H1 (cell line): ENCODE measurements at regions not wholly inside any gene's neighbourhood (a gene's known extent, or its start where the extent isn't known, plus 50 kb on each side); places are given as distances from the start of the nearest gene placed in this dataset.

Source experiments
- CTCF ChIA-PET: fragments of 300-600 bp; sonication (Branson Sonifier 250); formaldehyde crosslinking; loops from one replicate; lab custom pipeline; 2021; ENCODE audit not compliant: partially characterized antibody; lab: Charles Lee
- POLR2A ChIA-PET: fragments of 300-600 bp; sonication (Branson Sonifier 250); formaldehyde crosslinking; loops from one replicate; lab custom pipeline; 2021; ENCODE audit warnings: inconsistent platforms; ENCODE audit not compliant: partially characterized antibody; lab: Charles Lee
- DNase-seq, 2 experiments: peaks; one replicate each; pipeline versions ENCODE4 v3.0.0 to v3.0.0-alpha.2; 2010 to 2022; ENCODE audit warnings: low spot score in 2 of 2, low read depth in 1 of 2, mixed read lengths in 1 of 2
- FAIRE-seq: peaks from 2 replicates; lab custom pipeline; 2011; peaks lifted over from hg19 to GRCh38; lab: Jason Lieb, UNC
- H2AFZ ChIP-seq: 2 replicates; pipeline ENCODE4 v1.8.1; 2012; ENCODE audit warnings: low read length, inconsistent platforms
- H2AK5ac ChIP-seq: 2 replicates; pipeline ENCODE4 v1.6.1; 2013; ENCODE audit warnings: low read depth, low read length
- H2BK120ac ChIP-seq: replicated peaks from 2 replicates; pipeline ENCODE3; 2013; ENCODE audit warnings: low read depth, low read length, inconsistent platforms
- H2BK12ac ChIP-seq: 2 replicates; pipeline ENCODE4 v1.6.1; 2013; ENCODE audit warnings: low read depth, low read length
- H2BK15ac ChIP-seq: 2 replicates; pipeline ENCODE4 v1.6.1; 2013; ENCODE audit warnings: low read length
- H2BK20ac ChIP-seq: 2 replicates; pipeline ENCODE4 v1.6.1; 2013; ENCODE audit warnings: low read length
- H2BK5ac ChIP-seq: 2 replicates; pipeline ENCODE4 v1.6.1; 2013; ENCODE audit warnings: low read depth, low read length
- H3K14ac ChIP-seq: 2 replicates; pipeline ENCODE4 v1.6.1; 2013; ENCODE audit warnings: inconsistent platforms; ENCODE audit not compliant: insufficient read length
- H3K18ac ChIP-seq: 2 replicates; pipeline ENCODE4 v1.6.1; 2013; ENCODE audit warnings: low read length; ENCODE audit errors: extremely low read depth
- H3K23ac ChIP-seq: 2 replicates; pipeline ENCODE4 v1.6.1; 2013; ENCODE audit warnings: inconsistent platforms; ENCODE audit not compliant: insufficient read length
- H3K23me2 ChIP-seq: 2 replicates; pipeline ENCODE4 v1.6.1; 2013; ENCODE audit warnings: low read depth, low read length
- H3K27ac ChIP-seq: 2 replicates; pipeline ENCODE4 v1.6.1; 2011; ENCODE audit warnings: low read depth, low read length, inconsistent platforms
- H3K27me3 ChIP-seq, 4 experiments: replicated peaks in 1 of 4; 1 replicate in 1 of 4; 2 replicates in 3 of 4; pipeline versions ENCODE4 v1.6.1 to v1.8.1; 2011 to 2013; ENCODE audit warnings: low read length in 3 of 4, mild to moderate bottlenecking in 3 of 4, inconsistent platforms in 2 of 4, mixed read lengths in 2 of 4, moderate library complexity in 1 of 4; ENCODE audit not compliant: control insufficient read depth in 3 of 4, insufficient read depth in 3 of 4; ENCODE audit errors: extremely low read depth in 1 of 4
- H3K36me3 ChIP-seq, 4 experiments: 2 replicates each; pipeline versions ENCODE4 v1.6.1 to v1.8.1; 2011 to 2013; ENCODE audit warnings: mild to moderate bottlenecking in 4 of 4, low read length in 3 of 4, moderate library complexity in 2 of 4, control low read depth in 1 of 4, inconsistent platforms in 1 of 4; ENCODE audit not compliant: insufficient read depth in 4 of 4, control insufficient read depth in 2 of 4
- H3K4ac ChIP-seq: replicated peaks from 2 replicates; pipeline ENCODE3; 2013; ENCODE audit warnings: low read length, low read depth, mixed read lengths, inconsistent platforms; ENCODE audit not compliant: insufficient read length
- H3K4me1 ChIP-seq, 4 experiments: replicated peaks in 1 of 4; 1 replicate in 1 of 4; 2 replicates in 3 of 4; pipeline versions ENCODE4 v1.6.1 to v1.8.1; 2011 to 2013; ENCODE audit warnings: low read length in 3 of 4, inconsistent platforms in 2 of 4, mixed read lengths in 1 of 4; ENCODE audit not compliant: insufficient read depth in 4 of 4, control insufficient read depth in 3 of 4
- H3K4me2 ChIP-seq, 2 experiments: 2 replicates each; pipeline versions ENCODE4 v1.6.1 to v1.8.1; 2011 to 2013; ENCODE audit warnings: low read depth in 2 of 2, low read length in 2 of 2, control low read depth in 1 of 2, inconsistent platforms in 1 of 2, mild to moderate bottlenecking in 1 of 2; ENCODE audit not compliant: insufficient read depth in 1 of 2
- H3K4me3 ChIP-seq, 4 experiments: fragments of 200-600, 300-600 bp in 1 of 4; sonication (generic), shearing (Covaris generic), sonication (Bioruptor Twin) in 1 of 4; 2 replicates each; pipeline versions ENCODE4 v1.5.1 to v1.8.1; 2011 to 2016; ENCODE audit warnings: low read length in 4 of 4, low read depth in 3 of 4, control low read depth in 2 of 4, inconsistent platforms in 2 of 4, mild to moderate bottlenecking in 2 of 4, mixed read lengths in 1 of 4, moderate library complexity in 1 of 4; ENCODE audit not compliant: insufficient read depth in 2 of 4; ENCODE audit errors: extremely low read depth in 1 of 4
- H3K56ac ChIP-seq: replicated peaks from 2 replicates; pipeline ENCODE3; 2013; ENCODE audit warnings: low read depth, mild to moderate bottlenecking, mixed read lengths, low read length, inconsistent platforms; ENCODE audit not compliant: insufficient read length
- H3K79me1 ChIP-seq: 2 replicates; pipeline ENCODE4 v1.6.1; 2013; ENCODE audit warnings: low read depth, low read length, control low read depth
- H3K79me2 ChIP-seq, 2 experiments: 2 replicates each; pipeline versions ENCODE4 v1.6.1 to v1.8.1; 2012 to 2013; ENCODE audit warnings: low read length in 2 of 2, mild to moderate bottlenecking in 2 of 2, inconsistent platforms in 1 of 2; ENCODE audit not compliant: insufficient read depth in 2 of 2, control insufficient read depth in 1 of 2
- H3K9ac ChIP-seq, 4 experiments: replicated peaks in 1 of 4; 1 replicate in 1 of 4; 2 replicates in 3 of 4; pipeline versions ENCODE4 v1.6.1 to v1.8.1; 2011 to 2013; ENCODE audit warnings: low read depth in 3 of 4, low read length in 3 of 4, control low read depth in 2 of 4, mild to moderate bottlenecking in 2 of 4, moderate library complexity in 2 of 4, inconsistent platforms in 1 of 4; ENCODE audit errors: extremely low read depth in 1 of 4
- H3K9me3 ChIP-seq, 2 experiments: 2 replicates each; pipeline versions ENCODE4 v1.6.1 to v1.8.1; 2012 to 2013; ENCODE audit warnings: mild to moderate bottlenecking in 2 of 2, moderate library complexity in 2 of 2, control low read depth in 1 of 2, inconsistent platforms in 1 of 2, low read depth in 1 of 2, low read length in 1 of 2, mixed read lengths in 1 of 2; ENCODE audit not compliant: insufficient read depth in 2 of 2
- H4K20me1 ChIP-seq, 2 experiments: replicated peaks in 1 of 2; 2 replicates each; pipeline versions ENCODE3 to v1.8.1; 2011 to 2013; ENCODE audit warnings: inconsistent platforms in 2 of 2, low read length in 2 of 2, mild to moderate bottlenecking in 1 of 2; ENCODE audit not compliant: insufficient read depth in 2 of 2, control insufficient read depth in 1 of 2
- H4K5ac ChIP-seq: 2 replicates; pipeline ENCODE4 v1.6.1; 2013; ENCODE audit warnings: low read length, low read depth, mixed read lengths, inconsistent platforms; ENCODE audit not compliant: insufficient read length
- H4K8ac ChIP-seq: 2 replicates; pipeline ENCODE4 v1.8.0; 2013; ENCODE audit warnings: mild to moderate bottlenecking, moderate library complexity, low read length, inconsistent platforms; ENCODE audit not compliant: insufficient read depth; ENCODE audit errors: extremely low read depth
- H4K91ac ChIP-seq: replicated peaks from 2 replicates; pipeline ENCODE3; 2013; ENCODE audit warnings: low read length, mixed read lengths, inconsistent platforms; ENCODE audit not compliant: insufficient read length
- CBX5 ChIP-seq: fragments of 300-800, 300-1000 bp; sonication (generic); IDR thresholded peaks from 2 replicates; pipeline ENCODE4 v1.7.1; 2016; ENCODE audit warnings: antibody characterized with exemption, low read length, low read depth
- JUN ChIP-seq: IDR thresholded peaks from 2 replicates; pipeline ENCODE4 v1.6.1; 2011; ENCODE audit warnings: low read depth, mild to moderate bottlenecking, improper control_type of control experiment, low read length
- KDM5A ChIP-seq: fragments of 200-600 bp; IDR thresholded peaks from 2 replicates; pipeline ENCODE4 v1.7.1; 2012; ENCODE audit warnings: mild to moderate bottlenecking, low read length, inconsistent platforms, mixed read lengths
- MAFK ChIP-seq: IDR thresholded peaks from 2 replicates; pipeline ENCODE4 v1.6.1; 2012; ENCODE audit warnings: low read depth, mild to moderate bottlenecking, improper control_type of control experiment, low read length
- RXRA ChIP-seq: IDR thresholded peaks from 2 replicates; pipeline ENCODE4 v1.6.1; 2011; ENCODE audit warnings: low read depth, mild to moderate bottlenecking, low read length, moderate library complexity; ENCODE audit not compliant: insufficient read depth
- WGBS, 2 experiments: shearing (Covaris generic) in 1 of 2; methylation state at CpG; one replicate each; pipeline versions ENCODE4 v1.1.6 to v1.1.7; 2013 to 2015; ENCODE audit warnings: low lambda C conversion rate in 2 of 2, mixed read lengths in 2 of 2, inconsistent platforms in 1 of 2, low coverage in 1 of 2, missing lambda C conversion rate in 1 of 2; ENCODE audit not compliant: insufficient replicate concordance in 2 of 2, insufficient coverage in 1 of 2, insufficient read length in 1 of 2; ENCODE audit errors: extremely low coverage in 1 of 2, missing lambda C conversion rate in 1 of 2; 5-methylcytosine and 5-hydroxymethylcytosine counted together

- no peak overlapping the region for H3K18ac ChIP-seq
- DNase-seq (no peak), FAIRE-seq (no peak)
- no peak overlapping the region for H3K14ac ChIP-seq
- no peak overlapping the region for H2BK120ac ChIP-seq
- no peaks in the 10 kb centered on the region for H3K9me3 ChIP-seq
- no peak overlapping the region for H3K23ac ChIP-seq
- peaks cover 0 to 15% (median 7%) of the 10 kb centered on the region in 4 experiments; a peak in 5 of 7 replicates for H3K4me1 ChIP-seq
- no peaks in the 10 kb centered on the region for H4K20me1 ChIP-seq
- no peak overlapping the region for H3K56ac ChIP-seq
- TF ChIP-seq KDM5A (no peak), RXRA (no peak), JUN (no peak), MAFK (no peak), CBX5 (no peak)
- no peak overlapping the region for H2BK12ac ChIP-seq
- ChIA-PET CTCF (interaction anchor here (0.7 to 1.5 kb wide), 4 partner anchors 25 to 67 kb away, joined by 3 to 4 read pairs (median 3); no protein-coding TSS in a partner anchor), POLR2A (no interaction called here)
- H2BK15ac ChIP-seq, result no peak overlapping the region
- no peak overlapping the region for H3K4me2 ChIP-seq
- H3K23me2 ChIP-seq, result no peaks in the 10 kb centered on the region
- H3K79me1 ChIP-seq, result no peaks in the 10 kb centered on the region; the same call in 1 of the 2 replicates
- 90% methylated on average over 2 of the region's 2 CpGs; no CpG with 5 or more reads in 1 of the 2 experiments for WGBS, 2 experiments
- no peak overlapping the region for H2AFZ ChIP-seq
- H4K5ac ChIP-seq, result no peak overlapping the region
- H2AK5ac ChIP-seq, result no peak overlapping the region
- no peaks in the 10 kb centered on the region for H3K27me3 ChIP-seq
- no peak overlapping the region for H3K4ac ChIP-seq
- no peaks in the 10 kb centered on the region for H3K36me3 ChIP-seq
- H3K9ac ChIP-seq, result no peak overlapping the region
- no peaks in the 10 kb centered on the region for H3K79me2 ChIP-seq
- H2BK5ac ChIP-seq, result no peak overlapping the region
- H3K27ac ChIP-seq, result no peak overlapping the region
- no peak overlapping the region for H2BK20ac ChIP-seq
- no peak overlapping the region for H3K4me3 ChIP-seq
- H4K91ac ChIP-seq, result no peak overlapping the region
- no peak overlapping the region for H4K8ac ChIP-seq
Measured at GRCh38 chr5:126125407-126125806, 297.8 kb upstream of the GRAMD2B start.
